Memory B cell (primary cell): ENCODE measurements at regions not wholly inside any gene's neighbourhood (a gene's known extent, or its start where the extent isn't known, plus 50 kb on each side); places are given as distances from the start of the nearest gene placed in this dataset.
"Not testable (repeated sequence)": the region's sequence is repeated elsewhere in the genome, so short reads cannot be mapped to it uniquely, and the experiment has no call there.

Experiments
- ATAC-seq: fragments of 150-1000 bp; cut with Tn5 transposase; 2 replicates; pipeline ENCODE4 v1.10.0; 2021; ENCODE audit warnings: low read depth, mild to moderate bottlenecking, moderate library complexity
- DNase-seq, 2 donors: peaks; one replicate each; pipeline ENCODE4 v3.0.0; 2022; ENCODE audit warnings: low spot score in 2 of 2
- H3K27ac Mint-ChIP-seq: one replicate; pipeline ENCODE4 v1.8.0; 2022; ENCODE audit warnings: mild to moderate bottlenecking, moderate library complexity, mixed read lengths
- H3K27me3 Mint-ChIP-seq: one replicate; pipeline ENCODE4 v1.8.0; 2022; ENCODE audit warnings: mixed read lengths
- H3K36me3 Mint-ChIP-seq: one replicate; pipeline ENCODE4 v1.8.0; 2022; ENCODE audit warnings: mild to moderate bottlenecking, mixed read lengths
- H3K4me1 Mint-ChIP-seq: one replicate; pipeline ENCODE4 v1.8.0; 2022; ENCODE audit warnings: mixed read lengths
- H3K4me3 Mint-ChIP-seq: one replicate; pipeline ENCODE4 v1.8.0; 2022; ENCODE audit warnings: mild to moderate bottlenecking, moderate library complexity, mixed read lengths
- H3K9me3 Mint-ChIP-seq: one replicate; pipeline ENCODE4 v1.8.0; 2022; ENCODE audit warnings: mixed read lengths

DNA sequence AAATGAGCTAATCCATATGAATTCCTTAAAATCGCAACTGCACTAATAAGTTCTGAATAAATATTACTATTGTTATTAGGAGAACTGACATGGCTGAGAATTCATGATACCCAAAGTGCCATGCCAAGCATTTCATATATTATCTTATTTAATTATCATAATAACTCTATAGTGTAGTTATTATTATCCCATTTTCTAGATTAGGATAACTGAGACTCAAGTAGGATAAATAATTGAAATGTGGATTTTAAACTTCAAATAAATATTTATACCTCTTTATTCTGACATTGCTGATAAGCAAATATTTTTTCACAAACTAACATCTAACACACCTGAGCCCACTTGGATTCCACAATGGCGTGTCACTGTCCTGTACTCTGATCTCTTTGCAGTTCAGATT, 492.7 kb downstream of the IRS1 start:
- ATAC-seq: no peak
- no peak overlapping the region for H3K4me3 Mint-ChIP-seq
- no peaks in the 10 kb centered on the region for H3K4me1 Mint-ChIP-seq
- no peaks in the 10 kb centered on the region for H3K36me3 Mint-ChIP-seq
- H3K9me3 Mint-ChIP-seq: no peaks in the 10 kb centered on the region
- no peaks in the 10 kb centered on the region for H3K27me3 Mint-ChIP-seq
- H3K27ac Mint-ChIP-seq: no peak overlapping the region
- no peak for DNase-seq

DNA sequence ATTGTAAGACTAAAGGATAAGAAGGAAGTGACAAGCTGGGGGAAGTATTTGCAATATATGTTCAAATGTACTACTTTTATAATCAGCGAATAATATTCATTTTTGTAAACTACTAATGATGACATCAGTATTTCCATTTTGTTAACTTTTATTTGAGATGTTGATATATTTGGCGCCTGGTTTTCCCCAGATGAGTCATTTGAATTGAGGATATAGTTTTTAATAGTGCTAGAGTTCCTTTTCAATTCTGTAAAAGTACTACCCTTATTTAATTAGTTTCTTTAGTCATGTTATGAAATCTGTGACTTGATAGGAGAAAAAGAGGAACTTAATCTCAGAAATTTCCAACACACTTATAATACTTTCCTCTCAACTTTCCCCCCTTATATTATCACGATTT, 495.3 kb downstream of the IRS1 start:
- no peak overlapping the region for H3K27ac Mint-ChIP-seq
- ATAC-seq (no peak), DNase-seq (no peak)
- peaks cover 4% of the 10 kb centered on the region for H3K4me1 Mint-ChIP-seq
- no peaks in the 10 kb centered on the region for H3K36me3 Mint-ChIP-seq
- H3K27me3 Mint-ChIP-seq: no peaks in the 10 kb centered on the region
- H3K4me3 Mint-ChIP-seq: no peak overlapping the region
- no peaks in the 10 kb centered on the region for H3K9me3 Mint-ChIP-seq

DNA sequence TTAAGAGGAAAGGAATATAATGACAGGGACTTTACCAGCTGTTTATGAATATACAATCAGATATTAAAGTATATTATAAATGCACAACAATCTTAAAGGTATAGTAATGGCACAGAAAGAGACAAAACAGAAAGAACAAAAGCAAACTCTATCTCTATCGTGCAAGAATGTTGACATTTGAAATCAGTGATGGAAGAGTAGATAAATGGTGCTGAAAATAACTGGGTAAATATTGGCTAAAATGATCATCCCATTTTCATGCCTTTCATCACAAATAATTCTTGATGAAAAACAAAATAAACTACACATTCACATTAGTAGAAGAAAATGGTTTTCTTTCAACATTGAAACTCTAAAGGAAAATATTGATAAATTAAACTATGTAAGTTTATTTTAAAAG, 495.9 kb downstream of the IRS1 start:
- DNase-seq: no peak
- no peak for ATAC-seq
- H3K36me3 Mint-ChIP-seq: no peaks in the 10 kb centered on the region
- H3K27me3 Mint-ChIP-seq: no peaks in the 10 kb centered on the region
- no peak overlapping the region for H3K27ac Mint-ChIP-seq
- no peak overlapping the region for H3K4me3 Mint-ChIP-seq
- no peaks in the 10 kb centered on the region for H3K9me3 Mint-ChIP-seq
- peaks cover 4% of the 10 kb centered on the region for H3K4me1 Mint-ChIP-seq

DNA sequence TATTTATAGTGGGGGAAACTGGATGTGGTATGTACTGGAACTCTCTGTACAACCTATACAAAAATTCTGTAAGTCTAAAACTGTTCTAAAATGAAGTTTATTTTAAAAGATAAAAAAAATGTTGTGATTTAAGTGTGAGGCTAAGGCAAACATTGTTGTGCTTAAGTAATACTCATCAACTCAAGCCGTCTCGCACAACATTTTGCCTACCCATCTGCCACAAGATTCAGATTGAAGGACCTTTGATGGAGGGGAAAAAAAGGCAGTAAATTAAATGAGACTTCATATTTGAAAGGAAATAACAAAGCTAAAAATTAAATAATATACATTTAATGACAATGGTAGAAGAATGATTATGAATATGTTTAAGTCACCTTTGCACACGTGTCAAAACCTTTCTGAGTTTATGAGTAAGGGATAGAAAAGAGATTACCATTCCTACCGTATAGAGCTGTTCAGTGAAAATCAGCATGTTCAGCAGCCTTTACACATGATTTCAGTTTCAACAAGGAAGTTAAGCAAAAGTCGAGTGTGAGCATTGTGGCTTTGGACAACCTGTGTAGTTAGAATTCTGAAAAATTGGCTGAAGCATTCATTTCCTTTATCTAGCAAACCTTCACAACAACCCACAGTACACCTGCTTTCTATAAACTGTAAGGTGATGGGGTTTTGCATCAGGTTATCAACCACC, 499.3 kb downstream of the IRS1 start:
- Mint-ChIP-seq H3K27me3 (peaks cover 2% of the 10 kb centered on the region), H3K4me3 (no peak overlapping the region), H3K4me1 (peaks cover 4% of the 10 kb centered on the region), H3K27ac (no peak overlapping the region), H3K9me3 (no peaks in the 10 kb centered on the region), H3K36me3 (no peaks in the 10 kb centered on the region)
- DNase-seq (no peak), ATAC-seq (no peak)

DNA sequence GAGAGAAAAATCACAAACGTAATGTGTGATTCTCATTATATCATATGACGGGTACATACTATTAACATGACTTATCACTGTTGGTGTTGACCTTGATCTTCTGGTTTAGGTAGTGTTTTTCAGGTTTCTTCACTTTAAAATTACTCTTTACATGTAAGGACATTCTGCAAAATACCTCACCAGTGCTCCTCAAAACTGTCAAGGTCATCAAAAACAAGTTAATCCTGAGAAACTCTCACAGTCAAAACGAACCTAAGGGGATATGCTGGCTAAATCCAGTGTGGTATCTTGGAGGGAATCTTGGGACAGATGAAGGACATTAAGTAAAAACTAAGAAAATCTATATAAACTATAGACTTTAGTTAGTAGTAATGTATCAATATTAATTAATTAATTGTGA, 499.8 kb downstream of the IRS1 start:
- Mint-ChIP-seq H3K4me3 (no peak overlapping the region), H3K27ac (no peak overlapping the region), H3K9me3 (no peaks in the 10 kb centered on the region), H3K27me3 (peaks cover 2% of the 10 kb centered on the region), H3K36me3 (no peaks in the 10 kb centered on the region), H3K4me1 (peaks cover 4% of the 10 kb centered on the region)
- DNase-seq (no peak), ATAC-seq (no peak)

DNA sequence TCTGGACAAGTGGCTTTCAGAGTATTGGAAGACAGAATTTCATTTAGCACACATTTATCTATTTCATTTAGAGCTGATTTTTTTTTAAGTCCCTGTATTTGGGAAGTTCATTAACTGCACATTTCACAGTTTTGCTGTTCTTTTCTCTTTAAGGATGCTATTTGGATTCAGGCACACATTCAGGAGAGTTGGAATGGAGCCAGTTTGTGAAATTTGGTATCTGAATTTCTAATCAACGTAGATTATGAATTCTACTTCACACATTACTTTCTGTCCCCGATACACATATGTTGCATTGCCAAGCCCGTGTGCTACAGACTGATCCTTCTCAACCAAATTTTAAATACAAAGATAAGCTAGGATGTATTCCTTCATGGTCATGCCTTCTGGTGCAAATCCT, 503.9 kb downstream of the IRS1 start:
- ATAC-seq (no peak), DNase-seq (no peak)
- Mint-ChIP-seq H3K27me3 (peaks cover 2% of the 10 kb centered on the region), H3K9me3 (peaks cover 8% of the 10 kb centered on the region), H3K4me3 (no peak overlapping the region), H3K27ac (no peak overlapping the region), H3K4me1 (peaks cover under 1% of the 10 kb centered on the region), H3K36me3 (no peaks in the 10 kb centered on the region)

DNA sequence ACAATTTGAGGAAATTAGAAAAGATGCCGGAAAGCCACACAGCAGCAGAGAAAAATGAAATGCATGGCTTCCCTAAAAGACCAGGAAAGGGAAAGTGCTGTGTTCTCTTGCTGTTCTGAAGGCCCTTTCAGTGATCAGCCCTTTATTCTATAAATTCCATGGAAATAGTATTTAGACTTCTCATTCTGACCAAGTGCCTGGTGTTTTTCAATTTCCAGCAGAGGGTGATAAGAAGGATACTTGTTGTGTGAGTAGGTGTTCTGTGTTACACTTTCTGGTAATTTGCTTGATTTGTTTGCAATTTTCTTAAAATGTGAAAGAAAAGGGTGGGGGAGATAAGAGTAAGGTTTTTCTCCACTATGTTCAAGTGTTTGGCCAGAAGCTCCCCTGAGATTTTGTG, 504.5 kb downstream of the IRS1 start:
- no peak overlapping the region for H3K4me3 Mint-ChIP-seq
- no peak overlapping the region for H3K27ac Mint-ChIP-seq
- no peaks in the 10 kb centered on the region for H3K36me3 Mint-ChIP-seq
- peaks cover 2% of the 10 kb centered on the region for H3K27me3 Mint-ChIP-seq
- H3K4me1 Mint-ChIP-seq: no peaks in the 10 kb centered on the region
- ATAC-seq (no peak), DNase-seq (no peak)
- H3K9me3 Mint-ChIP-seq: peaks cover 8% of the 10 kb centered on the region

DNA sequence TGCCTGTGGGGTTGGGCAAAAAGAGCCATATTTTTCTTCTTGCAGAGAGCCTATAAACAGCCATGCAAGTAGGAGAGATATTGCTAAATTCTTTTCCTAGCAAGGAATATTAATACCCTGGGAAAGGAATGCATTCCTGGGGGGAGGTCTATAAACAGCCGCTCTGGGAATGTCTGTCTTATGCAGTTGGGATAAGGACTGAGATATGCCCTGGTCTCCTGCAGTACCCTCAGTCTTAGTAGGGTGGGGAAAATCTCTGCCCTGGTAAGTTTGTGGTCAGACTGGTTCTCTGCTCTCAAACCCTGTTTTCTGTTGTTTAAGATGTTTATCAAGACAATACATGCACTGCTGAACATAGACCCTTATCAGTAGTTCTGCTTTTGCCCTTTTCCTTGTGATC, 508.3 kb downstream of the IRS1 start:
- peaks cover 12% of the 10 kb centered on the region for H3K9me3 Mint-ChIP-seq
- ATAC-seq, H3K4me3 Mint-ChIP-seq, H3K4me1 Mint-ChIP-seq, H3K27me3 Mint-ChIP-seq, H3K36me3 Mint-ChIP-seq, DNase-seq, H3K27ac Mint-ChIP-seq: not testable (repeated sequence)

DNA sequence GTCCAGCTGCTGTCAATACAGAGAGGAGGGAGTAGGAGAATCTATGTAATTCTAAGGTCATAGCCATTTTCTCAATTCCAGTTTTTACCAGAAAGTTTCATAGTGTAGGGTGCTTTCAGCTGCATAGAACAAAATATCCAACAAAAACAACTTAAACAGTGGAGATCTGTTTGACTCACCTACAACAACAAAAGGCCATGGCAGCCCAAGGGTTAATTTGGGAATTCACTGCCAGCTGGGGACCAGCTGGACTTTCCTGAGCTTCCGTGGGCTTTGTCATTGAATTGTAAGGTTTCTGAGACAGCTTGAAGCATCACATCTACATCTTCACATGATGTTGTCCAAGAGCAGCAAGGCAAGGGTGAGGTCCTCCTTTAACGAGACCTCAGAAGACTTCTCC, 512.7 kb downstream of the IRS1 start:
- H3K27me3 Mint-ChIP-seq: peaks cover 1% of the 10 kb centered on the region
- no peak overlapping the region for H3K4me3 Mint-ChIP-seq
- H3K27ac Mint-ChIP-seq: no peak overlapping the region
- DNase-seq (no peak), ATAC-seq (no peak)
- H3K36me3 Mint-ChIP-seq: no peaks in the 10 kb centered on the region
- peaks cover 4% of the 10 kb centered on the region for H3K4me1 Mint-ChIP-seq
- peaks cover 9% of the 10 kb centered on the region for H3K9me3 Mint-ChIP-seq

DNA sequence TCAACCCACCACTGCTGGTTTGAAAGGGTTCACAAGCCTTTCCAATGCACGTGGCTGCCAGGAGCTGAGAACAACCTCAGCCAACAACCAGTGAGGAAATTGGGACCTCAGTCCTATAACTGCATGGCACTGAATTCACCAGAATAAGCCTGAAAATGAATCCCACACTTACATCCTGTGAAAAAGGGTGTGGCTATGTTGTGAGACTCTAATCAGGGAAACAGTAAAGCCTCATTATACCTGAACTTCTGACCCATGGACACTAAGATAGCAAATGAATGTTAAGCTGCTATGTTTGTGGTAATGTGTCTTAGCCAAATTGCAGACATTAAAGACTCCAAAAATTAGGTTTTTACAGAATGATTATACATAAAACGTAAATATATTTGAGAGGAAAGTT, 515.8 kb downstream of the IRS1 start:
- no peak overlapping the region for H3K27ac Mint-ChIP-seq
- no peak for DNase-seq
- H3K27me3 Mint-ChIP-seq: peaks cover 3% of the 10 kb centered on the region
- peaks cover 4% of the 10 kb centered on the region for H3K4me1 Mint-ChIP-seq
- no peaks in the 10 kb centered on the region for H3K9me3 Mint-ChIP-seq
- no peak overlapping the region for H3K4me3 Mint-ChIP-seq
- no peaks in the 10 kb centered on the region for H3K36me3 Mint-ChIP-seq
- no peak for ATAC-seq

DNA sequence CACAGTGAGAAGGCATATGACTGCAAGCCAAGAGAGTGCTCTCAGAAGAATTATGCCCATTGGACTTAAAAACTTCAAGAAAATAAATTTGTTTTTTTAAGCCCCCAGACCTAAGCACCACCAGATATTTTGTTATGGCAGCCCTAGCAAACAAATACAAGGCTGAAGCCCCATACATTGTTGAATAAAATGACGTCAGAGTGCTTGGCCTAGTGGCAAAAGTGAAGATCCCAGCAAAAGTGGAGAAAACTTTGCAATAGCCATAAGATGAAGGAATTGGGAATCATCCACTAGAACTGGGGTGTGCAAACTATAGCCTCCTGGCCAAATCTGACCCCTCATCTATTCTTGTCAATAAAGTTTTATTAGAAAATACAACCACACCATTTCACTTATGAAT, 517.5 kb downstream of the IRS1 start:
- Mint-ChIP-seq H3K27ac (no peak overlapping the region), H3K4me1 (peaks cover 1% of the 10 kb centered on the region), H3K36me3 (no peaks in the 10 kb centered on the region), H3K9me3 (no peaks in the 10 kb centered on the region), H3K4me3 (no peak overlapping the region), H3K27me3 (peaks cover 5% of the 10 kb centered on the region)
- no peak for DNase-seq
- ATAC-seq: no peak

DNA sequence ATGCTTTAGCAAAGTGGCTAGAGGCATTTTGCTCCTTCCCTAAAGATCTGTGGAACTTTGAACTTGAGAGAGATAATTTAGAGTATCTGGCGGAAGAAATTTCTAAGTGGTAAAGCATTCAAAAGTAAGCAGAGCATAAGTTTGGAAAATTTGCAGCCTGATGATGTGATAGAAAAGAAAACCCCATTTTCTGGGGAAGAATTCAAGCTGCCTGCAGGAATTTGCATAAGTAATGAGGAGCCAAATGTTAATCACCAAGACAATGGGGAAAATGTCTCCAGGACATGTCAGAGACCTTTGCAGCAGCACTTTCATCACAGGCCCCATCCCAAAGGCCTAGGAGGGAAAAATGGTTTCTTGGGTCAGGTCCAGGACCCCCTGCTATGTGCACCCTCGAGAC, 519.5 kb downstream of the IRS1 start:
- ATAC-seq, H3K27me3 Mint-ChIP-seq, H3K36me3 Mint-ChIP-seq, H3K4me3 Mint-ChIP-seq, H3K4me1 Mint-ChIP-seq, H3K27ac Mint-ChIP-seq, H3K9me3 Mint-ChIP-seq, DNase-seq: not testable (repeated sequence)

DNA sequence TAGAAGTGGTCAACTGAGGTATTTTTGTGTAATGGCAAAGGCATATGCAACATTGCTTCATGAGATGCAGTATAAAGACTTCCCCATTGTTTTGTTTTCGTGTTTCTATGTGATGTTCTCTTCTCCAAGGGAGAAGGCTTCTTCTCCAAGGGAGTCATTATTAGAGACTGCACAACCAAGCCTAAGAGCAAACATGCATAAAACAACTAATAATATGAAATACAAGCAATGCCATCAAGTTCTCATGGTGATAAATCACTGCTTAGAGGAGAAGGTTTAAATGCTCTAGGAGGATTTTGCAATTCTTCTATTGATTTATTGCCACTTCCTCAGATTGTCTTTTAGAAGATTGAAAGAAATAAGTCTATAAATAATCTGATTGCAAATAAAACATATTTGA, 524.4 kb downstream of the IRS1 start:
- Mint-ChIP-seq H3K4me3 (no peak overlapping the region), H3K36me3 (no peaks in the 10 kb centered on the region), H3K9me3 (no peaks in the 10 kb centered on the region), H3K27ac (no peak overlapping the region), H3K27me3 (peaks cover 5% of the 10 kb centered on the region), H3K4me1 (no peaks in the 10 kb centered on the region)
- DNase-seq: no peak
- no peak for ATAC-seq

DNA sequence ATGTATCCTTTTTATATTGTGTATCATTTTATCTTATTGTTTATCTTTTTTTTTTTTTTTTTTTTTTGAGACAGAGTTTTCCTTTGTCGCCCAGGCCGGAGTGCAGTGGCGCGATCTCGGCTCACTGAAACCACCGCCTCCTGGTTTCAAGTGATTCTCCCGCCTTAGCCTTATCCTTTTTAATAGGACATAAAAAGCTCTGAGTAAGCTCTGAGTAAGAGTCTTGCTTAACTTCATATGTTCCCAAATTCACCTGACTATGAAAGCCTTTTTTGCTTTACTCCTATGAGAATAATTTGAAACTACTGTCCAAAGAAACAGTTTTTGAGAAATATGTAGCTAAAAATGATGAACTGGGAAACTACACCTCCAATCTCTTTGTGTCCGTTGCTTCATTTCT, 525.5 kb downstream of the IRS1 start:
- Mint-ChIP-seq H3K4me3 (no peak overlapping the region), H3K36me3 (no peaks in the 10 kb centered on the region), H3K9me3 (no peaks in the 10 kb centered on the region), H3K27me3 (peaks cover 8% of the 10 kb centered on the region), H3K27ac (no peak overlapping the region), H3K4me1 (no peaks in the 10 kb centered on the region)
- ATAC-seq (no peak), DNase-seq (no peak)

DNA sequence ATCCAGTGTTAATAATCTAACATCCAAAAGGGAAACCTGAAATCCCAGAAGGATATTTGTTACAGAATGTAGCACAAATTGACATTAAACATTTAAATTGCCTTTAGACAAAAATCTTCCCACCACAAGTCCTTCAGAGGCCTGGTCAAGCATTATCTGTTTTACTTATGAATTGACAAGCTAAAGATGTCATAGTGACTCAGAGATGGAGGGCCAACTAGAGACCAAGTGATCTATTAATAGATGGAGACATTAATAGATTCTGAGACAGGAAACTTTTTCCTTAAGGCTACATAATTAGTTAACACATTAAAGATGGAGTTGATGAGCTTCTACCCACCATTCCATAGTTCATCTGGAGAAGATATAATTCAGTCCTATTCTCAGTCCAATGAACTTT, 526.2 kb downstream of the IRS1 start:
- ATAC-seq (no peak), DNase-seq (no peak)
- Mint-ChIP-seq H3K27me3 (peaks cover 8% of the 10 kb centered on the region), H3K4me3 (no peak overlapping the region), H3K9me3 (no peaks in the 10 kb centered on the region), H3K36me3 (no peaks in the 10 kb centered on the region), H3K4me1 (no peaks in the 10 kb centered on the region), H3K27ac (no peak overlapping the region)
